ENCODE measurements at regions not wholly inside any gene's neighbourhood (a gene's known extent, or its start where the extent isn't known, plus 50 kb on each side); places are given as distances from the start of the nearest gene placed in this dataset.

GRCh38 chr5:53825926-53826325 is 265.5 kb downstream of the NDUFS4 start:
- DNase-seq (ENCODE audit: low spot score), result no peak

GRCh38 chr5:53826504-53826903 is 266.1 kb downstream of the NDUFS4 start:
- DNase-seq (ENCODE audit: low spot score), result no peak

GRCh38 chr5:53827211-53827651 is 266.8 kb downstream of the NDUFS4 start:
- no peak for DNase-seq (ENCODE audit: low spot score)

DNA sequence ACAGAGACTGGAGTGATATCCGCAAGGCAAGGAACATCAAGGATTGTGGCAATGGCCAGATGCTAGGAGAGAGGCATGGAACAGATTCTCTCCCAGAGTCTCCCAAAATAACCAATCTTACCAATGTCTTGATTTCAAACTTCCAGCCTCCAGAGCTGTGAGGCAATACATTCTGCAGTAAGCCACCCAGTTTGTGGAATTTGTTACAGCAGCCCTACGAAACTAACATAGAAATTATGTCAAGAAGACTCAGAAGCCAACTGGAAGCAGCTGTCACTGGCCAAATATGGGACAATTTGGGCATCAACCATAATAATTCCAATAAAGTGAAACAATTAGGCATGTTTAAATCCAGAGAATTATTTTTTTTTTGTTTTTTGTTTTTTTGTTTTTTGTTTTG is 271.1 kb downstream of the NDUFS4 start:
- DNase-seq (ENCODE audit: low spot score), result no peak

Measured in GM03348 (cell line).